ENCODE measurements at regions not wholly inside any gene's neighbourhood (a gene's known extent, or its start where the extent isn't known, plus 50 kb on each side); places are given as distances from the start of the nearest gene placed in this dataset.

DNA sequence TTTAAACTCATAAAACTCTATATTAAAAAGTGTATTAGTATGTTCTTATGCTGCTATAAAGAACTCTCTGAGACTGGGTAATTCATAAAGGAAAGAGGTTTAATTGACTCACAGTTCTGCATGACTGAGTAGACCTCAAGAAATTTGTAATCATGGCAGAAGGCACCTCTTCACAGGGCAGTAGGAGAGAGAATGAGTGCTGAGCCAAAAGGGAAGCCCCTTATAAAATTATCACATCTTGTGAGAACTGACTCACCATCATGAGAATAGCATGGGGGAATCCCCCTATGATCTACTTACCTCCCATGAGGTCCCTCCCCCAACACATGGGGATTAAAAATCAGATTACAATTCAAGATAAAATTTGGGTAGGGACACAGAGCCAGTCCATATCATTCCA is 463.2 kb downstream of the KLHL13 start:
- H3K36me3 ChIP-seq: no peaks in the 10 kb centered on the region
- intact Hi-C loops (cut with DNase I): no loop called here
- TF ChIP-seq CTCF (IDR thresholded peaks at IDR 0.05): no peak
- H3K27ac ChIP-seq: no peak overlapping the region
- H3K4me1 ChIP-seq: no peaks in the 10 kb centered on the region
- no peaks in the 10 kb centered on the region for H3K27me3 ChIP-seq
- no peak for ATAC-seq
- no peak for DNase-seq
- H3K4me3 ChIP-seq: no peak overlapping the region
- H3K9me3 ChIP-seq: no peaks in the 10 kb centered on the region

GRCh38 chrX:117645639-117646038 is 471.0 kb downstream of the KLHL13 start:
- Histone ChIP-seq H3K9me3 (no peaks in the 10 kb centered on the region), H3K36me3 (no peaks in the 10 kb centered on the region), H3K4me3 (no peak overlapping the region), H3K27ac (no peak overlapping the region), H3K4me1 (no peaks in the 10 kb centered on the region), H3K27me3 (no peaks in the 10 kb centered on the region)
- no peak for TF ChIP-seq CTCF (IDR thresholded peaks at IDR 0.05)
- no peak for DNase-seq
- intact Hi-C loops (cut with DNase I): no loop called here
- ATAC-seq: no peak

GRCh38 chrX:117641913-117642656 is 474.5 kb downstream of the KLHL13 start:
- no peak for TF ChIP-seq CTCF (IDR thresholded peaks at IDR 0.05)
- DNase-seq: no peak
- no peaks in the 10 kb centered on the region for H3K4me1 ChIP-seq
- no peaks in the 10 kb centered on the region for H3K36me3 ChIP-seq
- H3K27ac ChIP-seq: no peak overlapping the region
- H3K9me3 ChIP-seq: no peaks in the 10 kb centered on the region
- H3K4me3 ChIP-seq: no peak overlapping the region
- intact Hi-C loops (cut with DNase I): no loop called here
- ATAC-seq: no peak
- no peaks in the 10 kb centered on the region for H3K27me3 ChIP-seq

- Histone ChIP-seq H3K4me3 (no peak overlapping the region), H3K36me3 (no peaks in the 10 kb centered on the region), H3K27ac (no peak overlapping the region), H3K27me3 (no peaks in the 10 kb centered on the region), H3K9me3 (no peaks in the 10 kb centered on the region), H3K4me1 (no peaks in the 10 kb centered on the region)
- intact Hi-C loops (cut with DNase I): no loop called here
- ATAC-seq (no peak), DNase-seq (no peak)
- TF ChIP-seq CTCF (IDR thresholded peaks at IDR 0.05): no peak
Observed at GRCh38 chrX:117636826-117637225, 479.8 kb downstream of the KLHL13 start.

DNA sequence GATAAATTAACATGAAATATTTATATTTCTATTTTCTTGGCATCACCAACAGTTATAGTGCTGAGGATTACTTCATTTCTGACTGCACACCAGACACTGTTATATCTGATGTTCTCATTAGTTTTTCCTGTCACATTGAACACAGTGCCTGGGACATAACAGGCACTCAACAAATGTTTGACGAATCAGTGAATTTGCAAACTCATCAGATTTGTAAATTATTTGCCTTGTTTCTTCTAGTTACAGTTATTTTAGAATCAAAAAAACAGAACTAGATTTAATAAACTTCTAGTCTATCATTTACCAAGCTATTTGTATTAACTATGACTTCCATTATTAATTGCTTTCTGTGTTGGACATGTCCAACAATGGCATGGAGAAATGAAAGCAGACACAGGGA is 483.3 kb downstream of the KLHL13 start:
- DNase-seq: no peak
- H3K27ac ChIP-seq: no peak overlapping the region
- ATAC-seq: no peak
- H3K36me3 ChIP-seq: no peaks in the 10 kb centered on the region
- no peaks in the 10 kb centered on the region for H3K9me3 ChIP-seq
- intact Hi-C loops (cut with DNase I): no loop called here
- H3K27me3 ChIP-seq: no peaks in the 10 kb centered on the region
- no peak for TF ChIP-seq CTCF (IDR thresholded peaks at IDR 0.05)
- H3K4me1 ChIP-seq: no peaks in the 10 kb centered on the region
- no peak overlapping the region for H3K4me3 ChIP-seq

GRCh38 chrX:117628381-117628780 is 488.2 kb downstream of the KLHL13 start:
- no peak for DNase-seq
- Histone ChIP-seq H3K27me3 (no peaks in the 10 kb centered on the region), H3K4me1 (no peaks in the 10 kb centered on the region), H3K36me3 (no peaks in the 10 kb centered on the region), H3K27ac (no peak overlapping the region), H3K4me3 (no peak overlapping the region), H3K9me3 (no peaks in the 10 kb centered on the region)
- TF ChIP-seq CTCF (IDR thresholded peaks at IDR 0.05): no peak
- ATAC-seq: no peak
- intact Hi-C loops (cut with DNase I): no loop called here
